Kidney (tissue), 13 donors: ENCODE measurements at regions not wholly inside any gene's neighbourhood (a gene's known extent, or its start where the extent isn't known, plus 50 kb on each side); places are given as distances from the start of the nearest gene placed in this dataset.

ENCODE experiments used
- DNase-seq, 5 donors: peaks; one replicate each; pipeline ENCODE4 v3.0.0-alpha.2; 2013 to 2020
- FAIRE-seq: peaks from 2 replicates; lab custom pipeline; 2012; peaks lifted over from hg19 to GRCh38; lab: Jason Lieb, UNC
- H3K27ac ChIP-seq, 2 donors: one replicate each; pipeline ENCODE4 v1.7.0; 2013; ENCODE audit warnings: low read depth in 2 of 2, low read length in 2 of 2, inconsistent platforms in 1 of 2
- H3K27me3 ChIP-seq: one replicate; pipeline ENCODE4 v1.7.1; 2013; ENCODE audit warnings: low read length, inconsistent platforms; ENCODE audit not compliant: control insufficient read depth, insufficient read depth
- H3K36me3 ChIP-seq, 3 donors: one replicate each; pipeline versions ENCODE4 v1.7.0 to v1.7.1; 2013; ENCODE audit warnings: low read length in 3 of 3, control low read depth in 1 of 3, inconsistent platforms in 1 of 3; ENCODE audit not compliant: insufficient read depth in 3 of 3, control insufficient read depth in 2 of 3
- H3K4me1 ChIP-seq, 3 donors: one replicate each; pipeline versions ENCODE4 v1.7.0 to v1.7.1; 2013; ENCODE audit warnings: low read length in 3 of 3, inconsistent platforms in 1 of 3, low read depth in 1 of 3; ENCODE audit not compliant: control insufficient read depth in 2 of 3, insufficient read depth in 2 of 3
- H3K4me3 ChIP-seq, 3 donors: one replicate each; pipeline versions ENCODE4 v1.7.0 to v1.8.1; 2013; ENCODE audit warnings: low read length in 3 of 3, control low read depth in 1 of 3, inconsistent platforms in 1 of 3
- H3K9ac ChIP-seq, 3 donors: one replicate each; pipeline versions ENCODE4 v1.7.0 to v1.7.1; 2013; ENCODE audit warnings: low read length in 3 of 3, control low read depth in 1 of 3, inconsistent platforms in 1 of 3
- H3K9me3 ChIP-seq, 3 donors: one replicate each; pipeline versions ENCODE4 v1.7.0 to v1.7.1; 2013; ENCODE audit warnings: low read length in 3 of 3, control low read depth in 1 of 3, inconsistent platforms in 1 of 3; ENCODE audit not compliant: control insufficient read depth in 2 of 3, insufficient read depth in 1 of 3
- CTCF ChIP-seq: IDR thresholded peaks from 3 replicates; pipeline ENCODE4 v1.5.1; 2012; ENCODE audit warnings: mild to moderate bottlenecking, moderate library complexity, borderline replicate concordance; ENCODE audit not compliant: insufficient read depth; ENCODE audit errors: extremely low read depth
- intact Hi-C: fragments of 100-400 bp; cut with DNase I; formaldehyde crosslinking; loops from one replicate; pipeline ENCODE4 v1.11.1; 2022
- donor health status: control.
- donor health status: control.
- donor health status: control.
- donor health status: control.
- donor health status: control.
- donor health status: DM: yes; HTN: yes; CAD: no.
- donor health status: Normal renal cell carcinoma (clear cell type).

- FAIRE-seq: no peak
- intact Hi-C loops: no loop called here
These were observed 376.4 kb upstream of the KCNN2 start for GRCh38 chr5:113985505-113985904.

GRCh38 chr5:113989278-113989912, 372.5 kb upstream of the KCNN2 start:
- DNase-seq (no peak), FAIRE-seq (no peak)
- Histone ChIP-seq H3K27me3 (no peaks in the 10 kb centered on the region), H3K4me3 (no peak overlapping the region), H3K27ac (no peak overlapping the region), H3K4me1 (no peaks in the 10 kb centered on the region), H3K9ac (no peak overlapping the region), H3K36me3 (no peaks in the 10 kb centered on the region), H3K9me3 (no peaks in the 10 kb centered on the region)
- no peak for TF ChIP-seq CTCF
- intact Hi-C loops: no loop called here

More at GRCh38 chr5:113985505-113985904, 376.4 kb upstream of the KCNN2 start:
- H3K4me1 ChIP-seq: no peaks in the 10 kb centered on the region
- H3K27ac ChIP-seq: no peak overlapping the region
- no peaks in the 10 kb centered on the region for H3K9me3 ChIP-seq
- no peak for DNase-seq
- no peaks in the 10 kb centered on the region for H3K36me3 ChIP-seq
- H3K4me3 ChIP-seq: no peak overlapping the region
- TF ChIP-seq CTCF: no peak
- no peak overlapping the region for H3K9ac ChIP-seq
- H3K27me3 ChIP-seq: no peaks in the 10 kb centered on the region

- Histone ChIP-seq H3K4me3 (no peak overlapping the region), H3K27ac (no peak overlapping the region), H3K27me3 (no peaks in the 10 kb centered on the region), H3K9me3 (no peaks in the 10 kb centered on the region), H3K9ac (no peak overlapping the region), H3K4me1 (no peaks in the 10 kb centered on the region), H3K36me3 (no peaks in the 10 kb centered on the region)
- FAIRE-seq (no peak), DNase-seq (no peak)
- TF ChIP-seq CTCF: no peak
- intact Hi-C loops: no loop called here
These were observed 372.0 kb upstream of the KCNN2 start for GRCh38 chr5:113989913-113990305.

- Histone ChIP-seq H3K27me3 (no peaks in the 10 kb centered on the region), H3K36me3 (no peaks in the 10 kb centered on the region), H3K9ac (no peak overlapping the region), H3K27ac (no peak overlapping the region), H3K9me3 (no peaks in the 10 kb centered on the region), H3K4me3 (no peak overlapping the region), H3K4me1 (no peaks in the 10 kb centered on the region)
- DNase-seq (no peak), FAIRE-seq (no peak)
- no peak for TF ChIP-seq CTCF
- intact Hi-C loops: no loop called here
These were observed 360.8 kb upstream of the KCNN2 start for GRCh38 chr5:114001076-114001475.
